HCT116 (cell line): ENCODE measurements at regions not wholly inside any gene's neighbourhood (a gene's known extent, or its start where the extent isn't known, plus 50 kb on each side); places are given as distances from the start of the nearest gene placed in this dataset.

Experiments used
- ATAC-seq: fragments of 200-7000 bp; cut with Tn5 transposase; 2 replicates; pipeline ENCODE4 v1.9.1; 2020; ENCODE audit warnings: mild to moderate bottlenecking, moderate library complexity
- BruUV-seq: library from RNA; stranded (reverse); fragments of 400-500 nt; replicated peaks from 2 replicates; lab custom pipeline; 2021; lab: Mats Ljungman, UMichigan
- CTCF ChIA-PET: fragments of 300-600 bp; sonication (Branson Sonifier 250); formaldehyde crosslinking; loops from one replicate; lab custom pipeline; 2021; ENCODE audit warnings: antibody characterized with exemption; lab: Charles Lee
- POLR2A ChIA-PET: fragments of 300-600, 350-600 bp; sonication (Branson Sonifier 250); formaldehyde crosslinking; loops from one replicate; lab custom pipeline; 2021; ENCODE audit warnings: antibody characterized with exemption; lab: Charles Lee
- RAD21 ChIA-PET, 2 experiments: fragments of 300-600 bp; sonication (Branson Sonifier 250); formaldehyde crosslinking; loops; one replicate each; lab custom pipeline; 2023; ENCODE audit warnings: low total read pairs in 2 of 2; ENCODE audit not compliant: uncharacterized antibody in 2 of 2, unreplicated experiment in 2 of 2, low non-redundant PET in 1 of 2; lab: Charles Lee
- DNase-seq: peaks from one replicate; pipeline ENCODE4 v3.0.0-alpha.2; 2010; ENCODE audit warnings: low read depth, low spot score
- H2AFZ ChIP-seq: fragments of 200-600 bp; shearing (Covaris generic), sonication (generic); 2 replicates; pipeline ENCODE4 v1.6.1; 2017; ENCODE audit warnings: low read depth, mixed run types, mixed read lengths, antibody characterized with exemption, low read length; ENCODE audit not compliant: poor library complexity, severe bottlenecking
- H3K27ac ChIP-seq: 2 replicates; pipeline ENCODE4 v1.5.1; 2012; ENCODE audit warnings: low read depth, low read length
- H3K27me3 ChIP-seq: fragments of 200-600 bp; sonication (generic); 2 replicates; pipeline ENCODE4 v1.6.1; 2016; ENCODE audit warnings: mixed run types, low read length, mixed read lengths; ENCODE audit not compliant: insufficient read depth
- H3K36me3 ChIP-seq, 2 experiments: fragments of 200-500 bp in 1 of 2; fragments of 200-600 bp in 1 of 2; sonication (Bioruptor generic) in 1 of 2; sonication (generic) in 1 of 2; 2 replicates each; pipeline versions ENCODE4 v1.5.1 to v1.6.1; 2014 to 2016; ENCODE audit warnings: low read length in 2 of 2, inconsistent platforms in 1 of 2, mixed read lengths in 1 of 2, mixed run types in 1 of 2; ENCODE audit not compliant: insufficient read depth in 2 of 2, control insufficient read depth in 1 of 2
- H3K4me1 ChIP-seq, 2 experiments: fragments of 200-600 bp in 1 of 2; sonication (generic) in 1 of 2; 2 replicates each; pipeline versions ENCODE4 v1.5.1 to v1.6.1; 2012 to 2017; ENCODE audit warnings: low read length in 2 of 2, inconsistent platforms in 1 of 2, mild to moderate bottlenecking in 1 of 2, mixed read lengths in 1 of 2, mixed run types in 1 of 2, moderate library complexity in 1 of 2; ENCODE audit not compliant: insufficient read depth in 2 of 2, control insufficient read depth in 1 of 2
- H3K4me2 ChIP-seq: fragments of 200-600 bp; sonication (generic); 2 replicates; pipeline ENCODE4 v1.6.1; 2017; ENCODE audit warnings: mixed run types, low read length, mixed read lengths
- H3K4me3 ChIP-seq, 2 experiments: fragments of 200-600 bp in 1 of 2; sonication (generic) in 1 of 2; replicated peaks in 1 of 2; 2 replicates each; pipeline ENCODE4 v1.5.1; 2011 to 2016; ENCODE audit warnings: low read length in 2 of 2, control low read depth in 1 of 2, low read depth in 1 of 2, mild to moderate bottlenecking in 1 of 2, mixed read lengths in 1 of 2, mixed run types in 1 of 2
- H3K79me2 ChIP-seq: fragments of 200-600 bp; sonication (generic); 2 replicates; pipeline ENCODE4 v1.6.1; 2017; ENCODE audit warnings: mild to moderate bottlenecking, mixed run types, low read length, moderate library complexity, mixed read lengths; ENCODE audit not compliant: insufficient read depth
- H3K9ac ChIP-seq: fragments of 200-600 bp; sonication (generic); 2 replicates; pipeline ENCODE4 v1.6.1; 2016; ENCODE audit warnings: low read length, mixed read lengths
- H3K9me2 ChIP-seq: fragments of 200-600 bp; sonication (generic), shearing (Covaris generic); 2 replicates; pipeline ENCODE4 v1.6.1; 2017; ENCODE audit warnings: mixed run types, mild to moderate bottlenecking, moderate library complexity; ENCODE audit not compliant: insufficient read depth
- H3K9me3 ChIP-seq, 2 experiments: fragments of 200-500 bp in 1 of 2; fragments of 200-600 bp in 1 of 2; sonication (Bioruptor generic) in 1 of 2; sonication (generic) in 1 of 2; 2 replicates each; pipeline ENCODE4 v1.6.1; 2014 to 2017; ENCODE audit warnings: low read length in 2 of 2, mixed read lengths in 2 of 2, inconsistent platforms in 1 of 2, low read depth in 1 of 2, mild to moderate bottlenecking in 1 of 2, mixed run types in 1 of 2, moderate library complexity in 1 of 2; ENCODE audit not compliant: control insufficient read depth in 1 of 2, insufficient read depth in 1 of 2
- H4K20me1 ChIP-seq: fragments of 200-600 bp; sonication (generic), shearing (Covaris generic); 2 replicates; pipeline ENCODE4 v1.6.1; 2017; ENCODE audit warnings: mixed run types, mild to moderate bottlenecking, moderate library complexity; ENCODE audit not compliant: insufficient read depth
- ATF3 ChIP-seq: IDR thresholded peaks from 2 replicates; pipeline ENCODE4 v1.6.1; 2012
- CEBPB ChIP-seq: IDR thresholded peaks from 2 replicates; pipeline ENCODE4 v1.6.1; 2012; ENCODE audit warnings: low read depth
- CTCF ChIP-seq, 3 experiments: fragments of 200-600 bp in 1 of 3; sonication (generic) in 1 of 3; IDR thresholded peaks in 2 of 3; conservative IDR thresholded peaks in 1 of 3; 2 replicates each; pipeline ENCODE4 v1.5.1; 2012 to 2017; ENCODE audit warnings: low read depth in 2 of 3, low read length in 2 of 3, antibody characterized with exemption in 1 of 3, borderline replicate concordance in 1 of 3, control low read depth in 1 of 3, mild to moderate bottlenecking in 1 of 3, mixed read lengths in 1 of 3, mixed run types in 1 of 3, moderate library complexity in 1 of 3; ENCODE audit not compliant: insufficient read depth in 1 of 3
- EGR1 ChIP-seq: IDR thresholded peaks from 2 replicates; pipeline ENCODE4 v1.6.1; 2012; ENCODE audit warnings: low read depth
- EZH2 ChIP-seq: fragments of 200-600 bp; sonication (generic); IDR thresholded peaks from 2 replicates; pipeline ENCODE4 v1.6.1; 2017; ENCODE audit warnings: antibody characterized with exemption, mixed run types
- FOSL1 ChIP-seq: IDR thresholded peaks from 2 replicates; pipeline ENCODE4 v1.6.1; 2012; ENCODE audit warnings: low read depth
- JUND ChIP-seq: IDR thresholded peaks from 2 replicates; pipeline ENCODE4 v1.6.1; 2012
- MAX ChIP-seq: IDR thresholded peaks from 2 replicates; pipeline ENCODE4 v1.6.1; 2012
- POLR2A ChIP-seq: IDR thresholded peaks from 2 replicates; pipeline ENCODE4 v1.7.0; 2011; ENCODE audit warnings: borderline replicate concordance; ENCODE audit not compliant: insufficient read depth, insufficient read length; ENCODE audit errors: extremely low read depth
- POLR2AphosphoS5 ChIP-seq: IDR thresholded peaks from 2 replicates; pipeline ENCODE4 v1.6.1; 2011; ENCODE audit warnings: mild to moderate bottlenecking, low read depth, low read length, moderate library complexity
- REST ChIP-seq: IDR thresholded peaks from 2 replicates; pipeline ENCODE4 v1.6.1; 2012; ENCODE audit warnings: low read depth
- SIN3A ChIP-seq: IDR thresholded peaks from 2 replicates; pipeline ENCODE4 v1.6.1; 2012; ENCODE audit warnings: low read depth
- SRF ChIP-seq: IDR thresholded peaks from 2 replicates; pipeline ENCODE4 v1.6.1; 2012; ENCODE audit warnings: low read depth
- ZBTB33 ChIP-seq: IDR thresholded peaks from 2 replicates; pipeline ENCODE4 v1.6.1; 2011; ENCODE audit warnings: mild to moderate bottlenecking, low read length, moderate library complexity; ENCODE audit not compliant: insufficient replicate concordance; ENCODE audit errors: extremely low read depth
- intact Hi-C: fragments of 100-400 bp; cut with micrococcal nuclease; formaldehyde crosslinking; loops from 2 replicates; pipeline ENCODE4 v1.10.0; 2022

GRCh38 chr18:47418746-47419145, 167.3 kb upstream of the SKOR2 start:
- TF ChIP-seq REST, result no peak
- no peak for TF ChIP-seq CEBPB
- no peak for TF ChIP-seq POLR2AphosphoS5
- TF ChIP-seq EGR1, result no peak
- no peak for TF ChIP-seq CTCF (IDR thresholded peaks at IDR 0.05 in 2 of 3, conservative IDR thresholded peaks at IDR 0.05 in 1 of 3; ENCODE audit: borderline replicate concordance in 1 of 3, insufficient read depth in 1 of 3, low read depth in 2 of 3, low read length in 2 of 3)
- TF ChIP-seq EZH2, result no peak
- no peak for TF ChIP-seq ZBTB33
- no peak for TF ChIP-seq FOSL1
- TF ChIP-seq POLR2A, result no peak
- TF ChIP-seq SIN3A, result no peak
- no peak for TF ChIP-seq JUND
- TF ChIP-seq SRF, result no peak
- no peak for TF ChIP-seq ATF3
- TF ChIP-seq MAX, result no peak
- TF ChIP-seq, all 23 proteins: peak for 0
- no peak overlapping the region for H3K27ac ChIP-seq
- no peak overlapping the region for H3K4me3 ChIP-seq
- no peaks in the 10 kb centered on the region for H3K36me3 ChIP-seq
- no peaks in the 10 kb centered on the region for H4K20me1 ChIP-seq
- H3K4me2 ChIP-seq, result no peak overlapping the region
- ChIA-PET CTCF (no interaction called here), RAD21 (no interaction called here), POLR2A (no interaction called here)
- H3K27me3 ChIP-seq, result peaks cover 64% of the 10 kb centered on the region
- H3K4me1 ChIP-seq, result no peaks in the 10 kb centered on the region
- DNase-seq, result no peak
- intact Hi-C loops, result no loop called here
- no peaks in the 10 kb centered on the region for H3K9me3 ChIP-seq
- H3K9ac ChIP-seq, result no peak overlapping the region
- BruUV-seq, result no TSS peak
- ATAC-seq, result no peak
- H2AFZ ChIP-seq, result no peak overlapping the region
- H3K9me2 ChIP-seq, result no peaks in the 10 kb centered on the region
- H3K79me2 ChIP-seq, result no peaks in the 10 kb centered on the region
